ENCODE measurements at regions not wholly inside any gene's neighbourhood (a gene's known extent, or its start where the extent isn't known, plus 50 kb on each side); places are given as distances from the start of the nearest gene placed in this dataset.
A peak's percentile ranks its signal among the peaks of the same experiment; 100 is the strongest.
"Not testable (repeated sequence)": the region's sequence is repeated elsewhere in the genome, so short reads cannot be mapped to it uniquely, and the experiment has no call there.

GRCh38 chr10:76651154-76651553 is 986.5 kb downstream of the KCNMA1 start:
- DNase-seq, result no peak

- no peak for DNase-seq
Measured at GRCh38 chr10:76649723-76650127, 987.9 kb downstream of the KCNMA1 start.

GRCh38 chr10:76649254-76649653 is 988.4 kb downstream of the KCNMA1 start:
- DNase-seq, result no peak

- no peak for DNase-seq
Measured at GRCh38 chr10:76647301-76647700, 990.3 kb downstream of the KCNMA1 start.

GRCh38 chr10:76645341-76645740 is 992.3 kb downstream of the KCNMA1 start:
- DNase-seq, result no peak

- DNase-seq, result no peak
Measured at GRCh38 chr10:76644476-76644875, 993.1 kb downstream of the KCNMA1 start.

- no peak for DNase-seq
Measured at GRCh38 chr10:76643511-76643911, 994.1 kb downstream of the KCNMA1 start.

- no peak for DNase-seq
Measured at GRCh38 chr10:76642358-76642757, 995.2 kb downstream of the KCNMA1 start.

- DNase-seq, result no peak
Measured at GRCh38 chr10:76641215-76641614, 996.4 kb downstream of the KCNMA1 start.

GRCh38 chr10:76640806-76641205 is 996.8 kb downstream of the KCNMA1 start:
- DNase-seq, result no peak

- peak in 1 of 2 experiments; percentile 4 for DNase-seq
Measured at GRCh38 chr10:76632767-76633051, 1004.9 kb downstream of the KCNMA1 start.

- no peak for DNase-seq
Measured at GRCh38 chr10:76631884-76632766, 1005.5 kb downstream of the KCNMA1 start.

GRCh38 chr10:76631036-76631670 is 1006.5 kb downstream of the KCNMA1 start:
- DNase-seq, result no peak

GRCh38 chr10:76628801-76629200 is 1008.8 kb downstream of the KCNMA1 start:
- no peak for DNase-seq

- DNase-seq, result no peak
Measured at GRCh38 chr10:76626386-76626785, 1011.2 kb downstream of the KCNMA1 start.

GRCh38 chr10:76624470-76624869 is 1013.1 kb downstream of the KCNMA1 start:
- no peak for DNase-seq

- no peak for DNase-seq
Measured at GRCh38 chr10:76621886-76622620, 1015.6 kb downstream of the KCNMA1 start.

GRCh38 chr10:76618641-76619040 is 1019.0 kb downstream of the KCNMA1 start:
- no peak for DNase-seq

GRCh38 chr10:76618171-76618570 is 1019.4 kb downstream of the KCNMA1 start:
- no peak for DNase-seq

GRCh38 chr10:76616666-76617065 is 1020.9 kb downstream of the KCNMA1 start:
- not testable (repeated sequence) for DNase-seq

- DNase-seq, result no peak
Measured at GRCh38 chr10:76615049-76615448, 1022.6 kb downstream of the KCNMA1 start.
